B cell (primary cell): ENCODE measurements at regions not wholly inside any gene's neighbourhood (a gene's known extent, or its start where the extent isn't known, plus 50 kb on each side); places are given as distances from the start of the nearest gene placed in this dataset.

Experiments used
- ATAC-seq: fragments of 200-7000 bp; cut with Tn5 transposase; one replicate; pipeline ENCODE4 v1.10.0; 2021; ENCODE audit warnings: low read depth, mild to moderate bottlenecking, moderate number of reproducible peaks, moderate library complexity
- CTCF ChIA-PET: fragments of 350-600 bp; sonication (Branson Sonifier 250); formaldehyde crosslinking; loops from one replicate; lab custom pipeline; 2021; ENCODE audit warnings: antibody characterized with exemption, inconsistent platforms; lab: Charles Lee
- POLR2A ChIA-PET: fragments of 350-600 bp; sonication (Branson Sonifier 250); formaldehyde crosslinking; loops from one replicate; lab custom pipeline; 2021; ENCODE audit warnings: antibody characterized with exemption; lab: Charles Lee
- DNase-seq: peaks from one replicate; pipeline ENCODE4 v3.0.0; 2013
- H2AFZ ChIP-seq: 2 replicates; pipeline ENCODE4 v1.6.1; 2012; ENCODE audit warnings: mild to moderate bottlenecking, low read depth, low read length; ENCODE audit not compliant: insufficient read depth, poor library complexity, severe bottlenecking
- H3K27ac ChIP-seq, 2 donors: 1 replicate in 1 of 2; 2 replicates in 1 of 2; pipeline ENCODE4 v1.5.1; 2012 to 2013; ENCODE audit warnings: low read length in 2 of 2, mild to moderate bottlenecking in 2 of 2, moderate library complexity in 1 of 2
- H3K27me3 ChIP-seq, 4 experiments: fragments of 200-600 bp in 1 of 4; sonication (generic) in 1 of 4; replicated peaks in 1 of 4; 1 replicate in 2 of 4; 2 replicates in 2 of 4; pipeline versions ENCODE4 v1.6.1 to v1.7.0; 2013 to 2016; ENCODE audit warnings: low read length in 3 of 4, mild to moderate bottlenecking in 2 of 4, mixed read lengths in 1 of 4, moderate library complexity in 1 of 4; ENCODE audit not compliant: insufficient read depth in 4 of 4, control insufficient read depth in 3 of 4; ENCODE audit errors: control extremely low read depth in 1 of 4
- H3K36me3 ChIP-seq, 2 experiments: replicated peaks in 1 of 2; 1 replicate in 1 of 2; 2 replicates in 1 of 2; pipeline versions ENCODE4 v1.6.1 to v1.7.1; 2013; ENCODE audit warnings: low read length in 1 of 2; ENCODE audit not compliant: insufficient read depth in 2 of 2, control insufficient read depth in 1 of 2; ENCODE audit errors: control extremely low read depth in 1 of 2, extremely low read depth in 1 of 2
- H3K4me1 ChIP-seq, 2 donors: fragments of 200-600 bp in 1 of 2; sonication (generic) in 1 of 2; 1 replicate in 1 of 2; 2 replicates in 1 of 2; pipeline versions ENCODE4 v1.5.1 to v1.6.1; 2013 to 2017; ENCODE audit warnings: low read length in 2 of 2; ENCODE audit not compliant: control insufficient read depth in 2 of 2, insufficient read depth in 2 of 2
- H3K4me2 ChIP-seq: replicated peaks from 2 replicates; pipeline ENCODE3; 2012; ENCODE audit warnings: mild to moderate bottlenecking, low read depth, low read length; ENCODE audit not compliant: poor library complexity, severe bottlenecking
- H3K4me3 ChIP-seq, 5 experiments: fragments of 200-600 bp in 1 of 5; sonication (generic) in 1 of 5; 1 replicate in 3 of 5; 2 replicates in 2 of 5; pipeline versions ENCODE4 v1.5.1 to v1.7.0; 2011 to 2016; ENCODE audit warnings: low read length in 4 of 5, mild to moderate bottlenecking in 4 of 5, low read depth in 2 of 5, control low read depth in 1 of 5, moderate library complexity in 1 of 5; ENCODE audit not compliant: insufficient read depth in 1 of 5; ENCODE audit errors: control extremely low read depth in 1 of 5, extremely low read depth in 1 of 5
- H3K79me2 ChIP-seq: fragments of 200-600 bp; sonication (generic); one replicate; pipeline ENCODE4 v1.6.0; 2016; ENCODE audit warnings: low read length; ENCODE audit not compliant: control insufficient read depth, insufficient read depth
- H3K9ac ChIP-seq: fragments of 200-600 bp; sonication (generic); 2 replicates; pipeline ENCODE4 v1.6.1; 2017; ENCODE audit warnings: mild to moderate bottlenecking, low read length, moderate library complexity
- H3K9me3 ChIP-seq, 3 donors: one replicate each; pipeline versions ENCODE4 v1.6.1 to v1.7.1; 2013; ENCODE audit warnings: low read length in 2 of 3; ENCODE audit not compliant: control insufficient read depth in 2 of 3, insufficient read depth in 1 of 3; ENCODE audit errors: control extremely low read depth in 1 of 3
- H4K20me1 ChIP-seq: 2 replicates; pipeline ENCODE4 v1.6.0; 2012; ENCODE audit warnings: mild to moderate bottlenecking, low read length; ENCODE audit not compliant: insufficient read depth, control insufficient read depth, poor library complexity, severe bottlenecking
- H3K27ac Mint-ChIP-seq: one replicate; pipeline ENCODE4 v1.8.0; 2021; ENCODE audit warnings: mixed read lengths
- H3K27me3 Mint-ChIP-seq: one replicate; pipeline ENCODE4 v1.8.0; 2021; ENCODE audit warnings: mixed read lengths
- H3K4me1 Mint-ChIP-seq: one replicate; pipeline ENCODE4 v1.8.0; 2021; ENCODE audit warnings: mixed read lengths
- H3K4me3 Mint-ChIP-seq: one replicate; pipeline ENCODE4 v1.8.0; 2021; ENCODE audit warnings: mixed read lengths
- H3K9me3 Mint-ChIP-seq: one replicate; pipeline ENCODE4 v1.8.0; 2022; ENCODE audit warnings: mixed read lengths; ENCODE audit not compliant: insufficient read depth
- CTCF ChIP-seq: fragments of 200-600 bp; IDR thresholded peaks from one replicate; pipeline ENCODE4 v1.8.0; 2022; ENCODE audit warnings: antibody characterized with exemption, mild to moderate bottlenecking
- EZH2 ChIP-seq: IDR thresholded peaks from 2 replicates; pipeline ENCODE4 v1.6.1; 2012; ENCODE audit warnings: borderline replicate concordance, low read depth, mild to moderate bottlenecking, moderate library complexity, low read length; ENCODE audit not compliant: insufficient read depth, poor library complexity, severe bottlenecking
- WGBS: methylation state at CpG from one replicate; pipeline ENCODE4 v1.1.5; 2013; ENCODE audit warnings: missing lambda C conversion rate; ENCODE audit not compliant: insufficient coverage; 5-methylcytosine and 5-hydroxymethylcytosine counted together
- intact Hi-C: fragments of 100-400 bp; cut with micrococcal nuclease; formaldehyde crosslinking; loops from one replicate; pipeline ENCODE4 v1.10.0; 2022

- Mint-ChIP-seq H3K27ac (no peak overlapping the region), H3K4me1 (peaks cover 10% of the 10 kb centered on the region), H3K9me3 (no peaks in the 10 kb centered on the region), H3K4me3 (peak overlapping the region; percentile 4), H3K27me3 (no peaks in the 10 kb centered on the region)
- ATAC-seq (no peak), DNase-seq (peak; percentile 6)
- no peak overlapping the region for H3K27ac ChIP-seq
- H3K4me1 ChIP-seq = peaks cover 7 to 10% of the 10 kb centered on the region in 2 donors
- no peaks in the 10 kb centered on the region for H3K79me2 ChIP-seq
- H3K9ac ChIP-seq = no peak overlapping the region
- H4K20me1 ChIP-seq = no peaks in the 10 kb centered on the region
- peak overlapping the region; percentile 33 for H3K4me2 ChIP-seq
- intact Hi-C loops = no loop called here
- H3K36me3 ChIP-seq = no peaks in the 10 kb centered on the region
- no peaks in the 10 kb centered on the region for H3K27me3 ChIP-seq
- ChIA-PET CTCF (no interaction called here), POLR2A (no interaction called here)
- H3K9me3 ChIP-seq = no peaks in the 10 kb centered on the region
- 13% methylated on average over 3 of the region's 3 CpGs for WGBS
- no peak overlapping the region for H3K4me3 ChIP-seq
- peak overlapping the region; percentile 55 for H2AFZ ChIP-seq
- TF ChIP-seq EZH2 (no peak), CTCF (no peak)
Observed at GRCh38 chr9:79026316-79026715, 545.4 kb upstream of the TLE4 start.

- H3K9me3 Mint-ChIP-seq = no peaks in the 10 kb centered on the region
- Histone ChIP-seq H3K9ac (no peak overlapping the region), H3K4me1 (peaks cover 7 to 10% of the 10 kb centered on the region in 2 donors), H2AFZ (no peak overlapping the region), H3K9me3 (peaks cover 0 to 2% (median 0%) of the 10 kb centered on the region in 3 donors), H3K27ac (no peak overlapping the region), H3K27me3 (no peaks in the 10 kb centered on the region), H3K36me3 (no peaks in the 10 kb centered on the region), H3K79me2 (no peaks in the 10 kb centered on the region), H3K4me3 (no peak overlapping the region), H3K4me2 (no peak overlapping the region), H4K20me1 (no peaks in the 10 kb centered on the region)
- DNase-seq = no peak
- no peak for ATAC-seq
- H3K4me1 Mint-ChIP-seq = peaks cover 10% of the 10 kb centered on the region
- ChIA-PET POLR2A (no interaction called here), CTCF (no interaction called here)
- no peak overlapping the region for H3K27ac Mint-ChIP-seq
- no peak overlapping the region for H3K4me3 Mint-ChIP-seq
- intact Hi-C loops = no loop called here
- TF ChIP-seq EZH2 (no peak), CTCF (no peak)
- WGBS = 92% methylated on average over 2 of the region's 3 CpGs
- no peaks in the 10 kb centered on the region for H3K27me3 Mint-ChIP-seq
Observed at GRCh38 chr9:79028101-79028500, 543.7 kb upstream of the TLE4 start.
